Activated CD4-positive, alpha-beta T cell treated with anti-CD3 and anti-CD28 coated beads, Interleukin-2, amount 10 ng/mL, durations not matched to agents 7 days and 5 days (primary cell): ENCODE measurements at regions not wholly inside any gene's neighbourhood (a gene's known extent, or its start where the extent isn't known, plus 50 kb on each side); places are given as distances from the start of the nearest gene placed in this dataset.
"Not testable (repeated sequence)": the region's sequence is repeated elsewhere in the genome, so short reads cannot be mapped to it uniquely, and the experiment has no call there.

ENCODE experiments used
- CTCF ChIA-PET: fragments of 350-600 bp; sonication (Branson Sonifier 250); formaldehyde crosslinking; loops from one replicate; lab custom pipeline; 2021; ENCODE audit warnings: antibody characterized with exemption; lab: Charles Lee
- POLR2A ChIA-PET: fragments of 350-600 bp; sonication (Branson Sonifier 250); formaldehyde crosslinking; loops from one replicate; lab custom pipeline; 2021; ENCODE audit warnings: antibody characterized with exemption; lab: Charles Lee
- DNase-seq: peaks from one replicate; pipeline ENCODE4 v3.0.0-alpha.2; 2020
- H3K27ac Mint-ChIP-seq: one replicate; pipeline ENCODE4 v1.8.0; 2021; ENCODE audit warnings: mild to moderate bottlenecking, moderate library complexity, mixed read lengths
- H3K27me3 Mint-ChIP-seq: one replicate; pipeline ENCODE4 v1.8.0; 2021; ENCODE audit warnings: mixed read lengths
- H3K36me3 Mint-ChIP-seq: one replicate; pipeline ENCODE4 v1.8.0; 2021; ENCODE audit warnings: low read depth, mixed read lengths
- H3K4me1 Mint-ChIP-seq: one replicate; pipeline ENCODE4 v1.8.0; 2021; ENCODE audit warnings: mixed read lengths
- H3K4me3 Mint-ChIP-seq: one replicate; pipeline ENCODE4 v1.8.0; 2021; ENCODE audit warnings: mild to moderate bottlenecking, moderate library complexity, mixed read lengths
- H3K9me3 Mint-ChIP-seq: one replicate; pipeline ENCODE4 v1.8.0; 2021; ENCODE audit warnings: mixed read lengths

- ChIA-PET POLR2A (no interaction called here), CTCF (no interaction called here)
- H3K27ac Mint-ChIP-seq, result no peak overlapping the region
- no peaks in the 10 kb centered on the region for H3K9me3 Mint-ChIP-seq
- H3K27me3 Mint-ChIP-seq, result peaks cover 2% of the 10 kb centered on the region
- no peak overlapping the region for H3K4me3 Mint-ChIP-seq
- H3K4me1 Mint-ChIP-seq, result peaks cover 6% of the 10 kb centered on the region
- H3K36me3 Mint-ChIP-seq, result no peaks in the 10 kb centered on the region
- DNase-seq, result no peak
Measured at GRCh38 chr4:151529187-151529586, 120.2 kb downstream of the FHIP1A start.

- POLR2A ChIA-PET, result no interaction called here
- Mint-ChIP-seq H3K9me3 (no peaks in the 10 kb centered on the region), H3K4me1 (no peaks in the 10 kb centered on the region), H3K27me3 (peaks cover 2% of the 10 kb centered on the region), H3K36me3 (no peaks in the 10 kb centered on the region), H3K4me3 (no peak overlapping the region), H3K27ac (no peak overlapping the region)
- no peak for DNase-seq
- CTCF ChIA-PET, result no interaction called here
Measured at GRCh38 chr4:151530230-151530629, 121.3 kb downstream of the FHIP1A start.

- Mint-ChIP-seq H3K4me3 (no peak overlapping the region), H3K4me1 (no peaks in the 10 kb centered on the region), H3K9me3 (no peaks in the 10 kb centered on the region), H3K36me3 (no peaks in the 10 kb centered on the region), H3K27me3 (peaks cover 2% of the 10 kb centered on the region), H3K27ac (no peak overlapping the region)
- DNase-seq, result no peak
- ChIA-PET CTCF (no interaction called here), POLR2A (no interaction called here)
Measured at GRCh38 chr4:151530783-151531182, 121.8 kb downstream of the FHIP1A start.

- Mint-ChIP-seq H3K36me3 (no peaks in the 10 kb centered on the region), H3K9me3 (no peaks in the 10 kb centered on the region), H3K4me3 (no peak overlapping the region), H3K27me3 (peaks cover 4% of the 10 kb centered on the region), H3K27ac (no peak overlapping the region), H3K4me1 (no peaks in the 10 kb centered on the region)
- CTCF ChIA-PET, result no interaction called here
- no peak for DNase-seq
- POLR2A ChIA-PET, result no interaction called here
Measured at GRCh38 chr4:151532001-151532708, 123.2 kb downstream of the FHIP1A start.

- H3K27ac Mint-ChIP-seq, result no peak overlapping the region
- ChIA-PET POLR2A (no interaction called here), CTCF (no interaction called here)
- no peaks in the 10 kb centered on the region for H3K4me1 Mint-ChIP-seq
- H3K27me3 Mint-ChIP-seq, result peaks cover 4% of the 10 kb centered on the region
- H3K36me3 Mint-ChIP-seq, result no peaks in the 10 kb centered on the region
- H3K9me3 Mint-ChIP-seq, result no peaks in the 10 kb centered on the region
- no peak for DNase-seq
- no peak overlapping the region for H3K4me3 Mint-ChIP-seq
Measured at GRCh38 chr4:151534195-151534594, 125.2 kb downstream of the FHIP1A start.

- H3K4me3 Mint-ChIP-seq, result no peak overlapping the region
- POLR2A ChIA-PET, result no interaction called here
- peaks cover 4% of the 10 kb centered on the region for H3K27me3 Mint-ChIP-seq
- H3K27ac Mint-ChIP-seq, result no peak overlapping the region
- no peak for DNase-seq
- no peaks in the 10 kb centered on the region for H3K36me3 Mint-ChIP-seq
- H3K4me1 Mint-ChIP-seq, result peaks cover 2% of the 10 kb centered on the region
- no peaks in the 10 kb centered on the region for H3K9me3 Mint-ChIP-seq
- CTCF ChIA-PET, result no interaction called here
Measured at GRCh38 chr4:151535366-151535765, 126.4 kb downstream of the FHIP1A start.

GRCh38 chr4:151537687-151538086 is 128.7 kb downstream of the FHIP1A start:
- CTCF ChIA-PET, result no interaction called here
- H3K27me3 Mint-ChIP-seq, result peaks cover 6% of the 10 kb centered on the region
- no peaks in the 10 kb centered on the region for H3K9me3 Mint-ChIP-seq
- H3K4me1 Mint-ChIP-seq, result peaks cover 2% of the 10 kb centered on the region
- H3K4me3 Mint-ChIP-seq, result no peak overlapping the region
- DNase-seq, result no peak
- POLR2A ChIA-PET, result no interaction called here
- no peak overlapping the region for H3K27ac Mint-ChIP-seq
- H3K36me3 Mint-ChIP-seq, result no peaks in the 10 kb centered on the region

- peaks cover 2% of the 10 kb centered on the region for H3K4me1 Mint-ChIP-seq
- ChIA-PET CTCF (no interaction called here), POLR2A (no interaction called here)
- H3K9me3 Mint-ChIP-seq, result no peaks in the 10 kb centered on the region
- H3K27me3 Mint-ChIP-seq, result peaks cover 6% of the 10 kb centered on the region
- no peak overlapping the region for H3K4me3 Mint-ChIP-seq
- H3K27ac Mint-ChIP-seq, result no peak overlapping the region
- H3K36me3 Mint-ChIP-seq, result no peaks in the 10 kb centered on the region
- DNase-seq, result no peak
Measured at GRCh38 chr4:151538963-151539362, 130.0 kb downstream of the FHIP1A start.

GRCh38 chr4:151540728-151541388 is 131.9 kb downstream of the FHIP1A start:
- CTCF ChIA-PET, result no interaction called here
- Mint-ChIP-seq H3K9me3 (no peaks in the 10 kb centered on the region), H3K4me3 (no peak overlapping the region), H3K27me3 (peaks cover 6% of the 10 kb centered on the region), H3K27ac (no peak overlapping the region), H3K36me3 (no peaks in the 10 kb centered on the region), H3K4me1 (peaks cover 2% of the 10 kb centered on the region)
- POLR2A ChIA-PET, result no interaction called here
- no peak for DNase-seq

GRCh38 chr4:151541389-151542071 is 132.6 kb downstream of the FHIP1A start:
- ChIA-PET POLR2A (no interaction called here), CTCF (no interaction called here)
- Mint-ChIP-seq H3K27ac (no peak overlapping the region), H3K36me3 (no peaks in the 10 kb centered on the region), H3K4me1 (peaks cover 2% of the 10 kb centered on the region), H3K9me3 (no peaks in the 10 kb centered on the region), H3K4me3 (no peak overlapping the region), H3K27me3 (peaks cover 5% of the 10 kb centered on the region)
- DNase-seq, result no peak

GRCh38 chr4:151548708-151549107 is 139.7 kb downstream of the FHIP1A start:
- POLR2A ChIA-PET, result no interaction called here
- H3K27me3 Mint-ChIP-seq, result peaks cover 3% of the 10 kb centered on the region

GRCh38 chr4:151549378-151549777 is 140.4 kb downstream of the FHIP1A start:
- H3K27ac Mint-ChIP-seq, result not testable (repeated sequence)
- CTCF ChIA-PET, result interaction anchor here (0.7 kb wide), 1 partner anchor 78 kb away, joined by 3 read pairs; no protein-coding TSS in a partner anchor

More at GRCh38 chr4:151548708-151549107, 139.7 kb downstream of the FHIP1A start:
- no peak overlapping the region for H3K27ac Mint-ChIP-seq
- H3K36me3 Mint-ChIP-seq, result no peaks in the 10 kb centered on the region
- no peaks in the 10 kb centered on the region for H3K4me1 Mint-ChIP-seq
- no peak for DNase-seq
- H3K9me3 Mint-ChIP-seq, result peaks cover 12% of the 10 kb centered on the region
- H3K4me3 Mint-ChIP-seq, result no peak overlapping the region
- CTCF ChIA-PET, result no interaction called here

GRCh38 chr4:151553874-151554273 is 144.9 kb downstream of the FHIP1A start:
- Mint-ChIP-seq H3K4me3 (no peak overlapping the region), H3K4me1 (no peaks in the 10 kb centered on the region), H3K36me3 (no peaks in the 10 kb centered on the region), H3K9me3 (peaks cover 4% of the 10 kb centered on the region), H3K27ac (no peak overlapping the region), H3K27me3 (peaks cover 20% of the 10 kb centered on the region)
- no peak for DNase-seq
- ChIA-PET POLR2A (no interaction called here), CTCF (no interaction called here)

More at GRCh38 chr4:151549378-151549777, 140.4 kb downstream of the FHIP1A start:
- POLR2A ChIA-PET, H3K36me3 Mint-ChIP-seq, H3K4me3 Mint-ChIP-seq, DNase-seq, H3K4me1 Mint-ChIP-seq, H3K27me3 Mint-ChIP-seq: not testable (repeated sequence)
- H3K9me3 Mint-ChIP-seq, result peaks cover 12% of the 10 kb centered on the region
